MCF 10A (cell line): ENCODE measurements at regions not wholly inside any gene's neighbourhood (a gene's known extent, or its start where the extent isn't known, plus 50 kb on each side); places are given as distances from the start of the nearest gene placed in this dataset.

ENCODE experiments used
- BruUV-seq: library from RNA; stranded (reverse); fragments of 400-500 nt; replicated peaks from 2 replicates; lab custom pipeline; 2021; lab: Mats Ljungman, UMichigan
- CTCF ChIA-PET: fragments of 300-600 bp; sonication (Branson Sonifier 250); formaldehyde crosslinking; extraction: SDS; loops from one replicate; lab custom pipeline; 2021; ENCODE audit warnings: antibody characterized with exemption, inconsistent platforms; lab: Yijun Ruan, JAX
- POLR2A ChIA-PET: fragments of 300-600, 350-650 bp; sonication (Branson Sonifier 250); formaldehyde crosslinking; extraction: SDS; loops from one replicate; lab custom pipeline; 2020; ENCODE audit warnings: antibody characterized with exemption, inconsistent platforms; lab: Yijun Ruan, JAX
- DNase-seq: peaks from one replicate; pipeline ENCODE4 v3.0.0-alpha.2; 2018; ENCODE audit not compliant: unreplicated experiment
- H3K27ac Mint-ChIP-seq: one replicate; pipeline ENCODE4 v1.8.0; 2022; ENCODE audit warnings: mild to moderate bottlenecking, low read depth, mixed read lengths; ENCODE audit not compliant: unreplicated experiment
- H3K27me3 Mint-ChIP-seq: one replicate; pipeline ENCODE4 v1.8.0; 2022; ENCODE audit warnings: mixed read lengths; ENCODE audit not compliant: insufficient read depth, unreplicated experiment
- H3K36me3 Mint-ChIP-seq: one replicate; pipeline ENCODE4 v1.8.0; 2022; ENCODE audit warnings: mild to moderate bottlenecking, moderate library complexity, mixed read lengths; ENCODE audit not compliant: insufficient read depth, unreplicated experiment
- H3K4me1 Mint-ChIP-seq: one replicate; pipeline ENCODE4 v1.8.0; 2022; ENCODE audit warnings: mixed read lengths; ENCODE audit not compliant: insufficient read depth, unreplicated experiment
- H3K4me3 Mint-ChIP-seq: one replicate; pipeline ENCODE4 v1.8.0; 2022; ENCODE audit warnings: mild to moderate bottlenecking, moderate library complexity, mixed read lengths; ENCODE audit not compliant: unreplicated experiment
- H3K9me3 Mint-ChIP-seq: one replicate; pipeline ENCODE4 v1.8.0; 2022; ENCODE audit warnings: mixed read lengths; ENCODE audit not compliant: unreplicated experiment
- CTCF ChIP-seq: fragments of 200-600 bp; IDR thresholded peaks from one replicate; pipeline ENCODE4 v1.8.0; 2022; ENCODE audit warnings: antibody characterized with exemption, mild to moderate bottlenecking; ENCODE audit not compliant: unreplicated experiment
- intact Hi-C: fragments of 100-400 bp; cut with micrococcal nuclease; formaldehyde crosslinking; loops from 2 replicates; pipeline ENCODE4 v1.14.1; 2022

- TF ChIP-seq CTCF = no peak
- intact Hi-C loops = no loop called here
- DNase-seq = no peak
- Mint-ChIP-seq H3K27ac (no peak overlapping the region), H3K27me3 (no peaks in the 10 kb centered on the region), H3K4me1 (no peaks in the 10 kb centered on the region), H3K4me3 (no peak overlapping the region), H3K36me3 (no peaks in the 10 kb centered on the region), H3K9me3 (no peaks in the 10 kb centered on the region)
- POLR2A ChIA-PET = no interaction called here
- CTCF ChIA-PET = no interaction called here
- BruUV-seq = no TSS peak
Observed at GRCh38 chr3:117746066-117746465, 1036.5 kb downstream of the TUSC7 start.

GRCh38 chr3:117748131-117748530, 1038.6 kb downstream of the TUSC7 start:
- no peak overlapping the region for H3K27ac Mint-ChIP-seq
- TF ChIP-seq CTCF = no peak
- H3K4me1 Mint-ChIP-seq = peaks cover 8% of the 10 kb centered on the region
- H3K4me3 Mint-ChIP-seq = no peak overlapping the region
- no peaks in the 10 kb centered on the region for H3K9me3 Mint-ChIP-seq
- intact Hi-C loops = no loop called here
- no TSS peak for BruUV-seq
- ChIA-PET POLR2A (interaction anchor here (1.2 kb wide), 1 partner anchor 14 kb away, joined by 3 read pairs; no protein-coding TSS in a partner anchor), CTCF (no interaction called here)
- no peaks in the 10 kb centered on the region for H3K36me3 Mint-ChIP-seq
- H3K27me3 Mint-ChIP-seq = no peaks in the 10 kb centered on the region
- no peak for DNase-seq

- ChIA-PET POLR2A (no interaction called here), CTCF (no interaction called here)
- DNase-seq = no peak
- BruUV-seq = no TSS peak
- TF ChIP-seq CTCF = no peak
- Mint-ChIP-seq H3K36me3 (no peaks in the 10 kb centered on the region), H3K4me1 (peaks cover 13% of the 10 kb centered on the region), H3K4me3 (no peak overlapping the region), H3K27ac (no peak overlapping the region), H3K9me3 (no peaks in the 10 kb centered on the region), H3K27me3 (no peaks in the 10 kb centered on the region)
- intact Hi-C loops = no loop called here
Observed at GRCh38 chr3:117750674-117751269, 1041.2 kb downstream of the TUSC7 start.

- no peaks in the 10 kb centered on the region for H3K27me3 Mint-ChIP-seq
- H3K9me3 Mint-ChIP-seq = no peaks in the 10 kb centered on the region
- BruUV-seq = no TSS peak
Observed at GRCh38 chr3:117751651-117752050, 1042.1 kb downstream of the TUSC7 start.

More at GRCh38 chr3:117751651-117752050, 1042.1 kb downstream of the TUSC7 start:
- Mint-ChIP-seq H3K27ac (no peak overlapping the region), H3K4me1 (peaks cover 21% of the 10 kb centered on the region), H3K4me3 (no peak overlapping the region), H3K36me3 (no peaks in the 10 kb centered on the region)
- intact Hi-C loops = no loop called here
- no peak for DNase-seq
- ChIA-PET POLR2A (no interaction called here), CTCF (no interaction called here)
- TF ChIP-seq CTCF = no peak
